ENCODE measurements at regions not wholly inside any gene's neighbourhood (a gene's known extent, or its start where the extent isn't known, plus 50 kb on each side); places are given as distances from the start of the nearest gene placed in this dataset.

DNA sequence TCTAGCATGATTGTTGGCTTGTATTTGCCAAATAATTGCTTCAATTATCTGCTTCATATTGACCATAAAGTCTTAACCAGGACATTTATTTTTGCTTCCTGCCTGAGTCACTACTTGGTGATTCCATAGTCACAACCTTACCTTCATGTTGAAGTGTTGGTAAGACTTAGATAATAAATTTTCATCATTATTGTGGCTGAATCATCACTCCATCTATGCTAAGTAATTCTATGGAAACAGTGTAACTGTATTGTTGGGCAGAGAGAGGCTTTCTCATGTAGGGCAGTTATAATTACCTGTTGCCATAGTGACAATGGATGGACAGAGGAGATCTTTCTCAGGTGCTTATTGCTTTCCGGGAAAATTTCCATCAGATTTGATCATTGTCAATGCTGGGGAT lies 330.7 kb upstream of the LRRC3B start:
- TF ChIP-seq, protein P1, sequence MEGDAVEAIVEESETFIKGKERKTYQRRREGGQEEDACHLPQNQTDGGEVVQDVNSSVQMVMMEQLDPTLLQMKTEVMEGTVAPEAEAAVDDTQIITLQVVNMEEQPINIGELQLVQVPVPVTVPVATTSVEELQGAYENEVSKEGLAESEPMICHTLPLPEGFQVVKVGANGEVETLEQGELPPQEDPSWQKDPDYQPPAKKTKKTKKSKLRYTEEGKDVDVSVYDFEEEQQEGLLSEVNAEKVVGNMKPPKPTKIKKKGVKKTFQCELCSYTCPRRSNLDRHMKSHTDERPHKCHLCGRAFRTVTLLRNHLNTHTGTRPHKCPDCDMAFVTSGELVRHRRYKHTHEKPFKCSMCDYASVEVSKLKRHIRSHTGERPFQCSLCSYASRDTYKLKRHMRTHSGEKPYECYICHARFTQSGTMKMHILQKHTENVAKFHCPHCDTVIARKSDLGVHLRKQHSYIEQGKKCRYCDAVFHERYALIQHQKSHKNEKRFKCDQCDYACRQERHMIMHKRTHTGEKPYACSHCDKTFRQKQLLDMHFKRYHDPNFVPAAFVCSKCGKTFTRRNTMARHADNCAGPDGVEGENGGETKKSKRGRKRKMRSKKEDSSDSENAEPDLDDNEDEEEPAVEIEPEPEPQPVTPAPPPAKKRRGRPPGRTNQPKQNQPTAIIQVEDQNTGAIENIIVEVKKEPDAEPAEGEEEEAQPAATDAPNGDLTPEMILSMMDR (IDR thresholded peaks at IDR 0.05): no peak
- TF ChIP-seq POLR2AphosphoS5 (IDR thresholded peaks at IDR 0.05) (no peak), EP300 (IDR thresholded peaks at IDR 0.05) (no peak), POLR2A (IDR thresholded peaks at IDR 0.05) (no peak)
- intact Hi-C loops (cut with DNase I; ENCODE audit: low total_unique reads): no loop called here
- 89 to 100% (median 91%) methylated on average over 1 of the region's 1 CpG for WGBS, 5 donors
- Histone ChIP-seq H3K27me3 (no peaks in the 10 kb centered on the region), H3K9me3 (no peaks in the 10 kb centered on the region), H3K36me3 (no peaks in the 10 kb centered on the region), H3K4me3 (no peak overlapping the region), H3K27ac (no peak overlapping the region), H3K4me1 (no peaks in the 10 kb centered on the region)
- DNase-seq: no peak

DNA sequence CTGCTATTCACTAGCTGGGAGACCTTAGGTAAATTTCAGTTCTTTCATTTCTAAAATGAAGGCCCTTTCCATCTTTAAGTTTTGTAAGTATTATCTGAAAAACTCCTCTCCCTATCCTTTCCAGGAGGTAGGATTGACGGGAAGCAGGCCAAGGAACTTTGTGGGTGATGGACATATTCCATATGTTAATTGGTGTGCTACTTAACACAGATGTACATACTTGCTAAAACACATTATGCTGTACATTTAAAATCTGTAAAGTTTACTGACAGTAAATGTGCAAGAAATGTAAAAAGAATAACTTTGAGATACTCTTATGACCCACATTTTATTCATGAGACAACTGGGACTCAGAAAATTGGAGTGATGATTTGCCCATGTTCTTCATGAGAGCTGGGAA lies 329.8 kb upstream of the LRRC3B start:
- intact Hi-C loops (cut with DNase I; ENCODE audit: low total_unique reads): no loop called here
- no peaks in the 10 kb centered on the region for H3K36me3 ChIP-seq
- H3K4me3 ChIP-seq: no peak overlapping the region
- TF ChIP-seq EP300 (IDR thresholded peaks at IDR 0.05) (no peak), POLR2AphosphoS5 (IDR thresholded peaks at IDR 0.05) (no peak), POLR2A (IDR thresholded peaks at IDR 0.05) (no peak)
- TF ChIP-seq, protein P1 (IDR thresholded peaks at IDR 0.05): no peak
- no peak for DNase-seq
- WGBS, 5 donors: 80 to 97% (median 82%) methylated on average over 1 of the region's 1 CpG
- no peaks in the 10 kb centered on the region for H3K9me3 ChIP-seq
- no peaks in the 10 kb centered on the region for H3K4me1 ChIP-seq
- no peaks in the 10 kb centered on the region for H3K27me3 ChIP-seq
- no peak overlapping the region for H3K27ac ChIP-seq

DNA sequence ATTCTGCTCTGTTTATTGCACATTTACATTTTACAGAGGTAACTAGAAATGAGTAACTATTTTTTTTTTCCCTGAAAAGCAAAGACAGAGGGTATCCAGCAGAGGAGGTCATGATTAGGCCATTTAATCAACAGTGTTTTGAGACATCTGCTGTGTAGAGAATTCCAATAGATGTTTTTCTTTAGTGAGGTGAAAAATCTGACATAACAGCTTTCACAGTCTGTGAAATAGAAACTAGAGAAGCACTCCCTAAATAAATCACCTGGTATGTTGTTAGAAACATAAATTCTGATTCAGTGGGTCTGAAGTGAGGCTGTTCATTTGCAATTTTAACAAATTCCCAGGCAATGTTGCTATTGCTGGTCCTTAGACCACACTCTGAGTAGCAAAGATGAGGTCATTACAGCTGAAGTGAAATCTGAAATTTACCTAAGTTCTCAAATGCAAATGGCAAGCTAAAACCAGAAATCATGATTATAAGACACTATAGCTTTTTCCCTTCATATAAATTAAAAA lies 329.2 kb upstream of the LRRC3B start:
- intact Hi-C loops (cut with DNase I; ENCODE audit: low total_unique reads): no loop called here
- H3K27ac ChIP-seq: no peak overlapping the region
- no peak for DNase-seq

DNA sequence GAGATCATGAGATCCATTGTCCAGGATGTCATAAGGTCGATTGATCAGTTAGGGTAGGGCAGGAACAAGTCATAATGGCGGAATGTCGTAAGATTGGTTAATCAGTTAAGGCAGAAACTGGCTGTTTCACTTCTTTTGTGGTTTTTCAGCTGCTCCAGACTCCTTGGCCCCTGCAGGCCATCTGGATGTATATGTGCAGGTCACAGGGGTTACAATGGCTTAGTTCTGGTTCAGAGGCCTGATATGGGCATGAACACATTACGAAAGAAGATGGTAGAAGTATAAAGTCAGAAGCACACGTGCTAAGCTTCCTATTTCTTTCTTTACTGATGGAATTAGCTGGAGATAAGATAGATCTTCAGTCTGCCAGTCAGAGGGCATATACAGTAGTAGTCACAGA lies 315.4 kb upstream of the LRRC3B start:
- intact Hi-C loops (cut with DNase I; ENCODE audit: low total_unique reads): no loop called here
- Histone ChIP-seq H3K36me3 (no peaks in the 10 kb centered on the region), H3K27me3 (no peaks in the 10 kb centered on the region), H3K27ac (no peak overlapping the region), H3K4me1 (no peaks in the 10 kb centered on the region), H3K4me3 (no peak overlapping the region), H3K9me3 (peaks cover 0 to 12% (median 4%) of the 10 kb centered on the region in 4 donors)
- no peak for TF ChIP-seq EP300 (IDR thresholded peaks at IDR 0.05)
- TF ChIP-seq, protein P1 (IDR thresholded peaks at IDR 0.05): no peak
- TF ChIP-seq POLR2A (IDR thresholded peaks at IDR 0.05): no peak
- no peak for TF ChIP-seq POLR2AphosphoS5 (IDR thresholded peaks at IDR 0.05)
- DNase-seq: no peak
- WGBS, 5 donors: 65 to 80% (median 71%) methylated on average over 5 of the region's 5 CpGs

More for the DNA sequence above, 329.2 kb upstream of the LRRC3B start:
- H3K9me3 ChIP-seq: no peaks in the 10 kb centered on the region
- TF ChIP-seq POLR2AphosphoS5 (IDR thresholded peaks at IDR 0.05) (no peak), EP300 (IDR thresholded peaks at IDR 0.05) (no peak)
- TF ChIP-seq, protein P1 (IDR thresholded peaks at IDR 0.05): no peak
- no peaks in the 10 kb centered on the region for H3K27me3 ChIP-seq
- no peaks in the 10 kb centered on the region for H3K4me1 ChIP-seq
- H3K4me3 ChIP-seq: no peak overlapping the region
- no peaks in the 10 kb centered on the region for H3K36me3 ChIP-seq

Measured in stomach (tissue), 8 donors.